ENCODE measurements at regions not wholly inside any gene's neighbourhood (a gene's known extent, or its start where the extent isn't known, plus 50 kb on each side); places are given as distances from the start of the nearest gene placed in this dataset.

DNA sequence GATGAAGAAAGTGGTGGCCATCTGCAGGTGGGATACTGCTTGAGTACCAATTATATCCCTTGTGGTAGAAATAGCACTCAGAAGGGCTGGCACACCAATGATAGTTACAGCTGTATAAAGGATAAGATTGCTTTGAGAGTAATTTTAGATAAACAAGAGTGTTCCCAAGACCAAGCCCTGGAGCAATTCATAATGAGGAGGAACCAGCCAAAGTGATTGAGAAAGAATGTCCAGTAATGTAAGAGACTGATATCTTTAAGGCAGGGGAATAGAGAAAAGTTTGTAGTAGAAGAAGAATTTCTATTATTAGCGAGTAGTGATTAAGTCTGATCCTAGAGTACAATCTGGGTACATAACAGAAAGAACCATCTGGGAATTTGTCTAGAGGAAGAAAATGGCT is 945.1 kb downstream of the OTOL1 start:
- TF ChIP-seq, protein P1, sequence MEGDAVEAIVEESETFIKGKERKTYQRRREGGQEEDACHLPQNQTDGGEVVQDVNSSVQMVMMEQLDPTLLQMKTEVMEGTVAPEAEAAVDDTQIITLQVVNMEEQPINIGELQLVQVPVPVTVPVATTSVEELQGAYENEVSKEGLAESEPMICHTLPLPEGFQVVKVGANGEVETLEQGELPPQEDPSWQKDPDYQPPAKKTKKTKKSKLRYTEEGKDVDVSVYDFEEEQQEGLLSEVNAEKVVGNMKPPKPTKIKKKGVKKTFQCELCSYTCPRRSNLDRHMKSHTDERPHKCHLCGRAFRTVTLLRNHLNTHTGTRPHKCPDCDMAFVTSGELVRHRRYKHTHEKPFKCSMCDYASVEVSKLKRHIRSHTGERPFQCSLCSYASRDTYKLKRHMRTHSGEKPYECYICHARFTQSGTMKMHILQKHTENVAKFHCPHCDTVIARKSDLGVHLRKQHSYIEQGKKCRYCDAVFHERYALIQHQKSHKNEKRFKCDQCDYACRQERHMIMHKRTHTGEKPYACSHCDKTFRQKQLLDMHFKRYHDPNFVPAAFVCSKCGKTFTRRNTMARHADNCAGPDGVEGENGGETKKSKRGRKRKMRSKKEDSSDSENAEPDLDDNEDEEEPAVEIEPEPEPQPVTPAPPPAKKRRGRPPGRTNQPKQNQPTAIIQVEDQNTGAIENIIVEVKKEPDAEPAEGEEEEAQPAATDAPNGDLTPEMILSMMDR (IDR thresholded peaks at IDR 0.05) = no peak
- TF ChIP-seq POLR2AphosphoS5 (IDR thresholded peaks at IDR 0.05) (no peak), POLR2A (IDR thresholded peaks at IDR 0.05) (no peak), EP300 (IDR thresholded peaks at IDR 0.05) (no peak)

All from upper lobe of left lung (tissue), 4 donors.